NCI-H526 treated with DMSO at 0.1 percent for 48 hours (cell line): ENCODE measurements at regions not wholly inside any gene's neighbourhood (a gene's known extent, or its start where the extent isn't known, plus 50 kb on each side); places are given as distances from the start of the nearest gene placed in this dataset.

Source experiments
- DNase-seq: peaks from one replicate; lab custom pipeline; 2025; lab: John Stamatoyannopoulos, UW

GRCh38 chr3:19711160-19711782 is 222.7 kb downstream of the EFHB start:
- DNase-seq: peak; percentile 26

- DNase-seq: no peak
Observed at GRCh38 chr3:19702416-19703078, 231.5 kb downstream of the EFHB start.

GRCh38 chr3:19688767-19689166 is 245.2 kb downstream of the EFHB start:
- no peak for DNase-seq

- no peak for DNase-seq
Observed at GRCh38 chr3:19668163-19668562, 265.9 kb downstream of the EFHB start.

- no peak for DNase-seq
Observed at GRCh38 chr3:19662486-19662885, 271.5 kb downstream of the EFHB start.

- DNase-seq: no peak
Observed at GRCh38 chr3:19652336-19652735, 281.7 kb downstream of the EFHB start.

- DNase-seq: no peak
Observed at GRCh38 chr3:19645093-19645492, 288.9 kb downstream of the EFHB start.

GRCh38 chr3:19644405-19644804 is 289.6 kb downstream of the EFHB start:
- DNase-seq: no peak

GRCh38 chr3:19641408-19641807 is 292.6 kb downstream of the EFHB start:
- no peak for DNase-seq

GRCh38 chr3:19632099-19633074 is 301.6 kb downstream of the EFHB start:
- no peak for DNase-seq

- no peak for DNase-seq
Observed at GRCh38 chr3:19598870-19599269, 335.1 kb downstream of the EFHB start.

- no peak for DNase-seq
Observed at GRCh38 chr3:19596408-19596807, 337.6 kb downstream of the EFHB start.

GRCh38 chr3:19595884-19596283 is 338.1 kb downstream of the EFHB start:
- DNase-seq: no peak
